ENCODE measurements at regions not wholly inside any gene's neighbourhood (a gene's known extent, or its start where the extent isn't known, plus 50 kb on each side); places are given as distances from the start of the nearest gene placed in this dataset.

- in situ Hi-C loops (cut with MboI) (no loop called here), intact Hi-C loops (cut with micrococcal nuclease) (loop anchor here (2.0 to 5.0 kb wide), 2 partner anchors 59 to 73 kb away; no protein-coding TSS in a partner anchor)
- Histone ChIP-seq H3K27me3 (ENCODE audit: control insufficient read depth in 2 of 2, insufficient read depth in 2 of 2, low read length in 2 of 2) (no peaks in the 10 kb centered on the region), H3K9ac (ENCODE audit: insufficient read depth in 1 of 2, low read depth in 2 of 2, low read length in 2 of 2) (no peak overlapping the region; a peak in 1 of 4 replicates), H3K4me1 (replicated peaks in 1 of 2; ENCODE audit: control insufficient read depth in 2 of 2, insufficient read depth in 2 of 2, low read length in 2 of 2) (peaks cover 22 to 30% of the 10 kb centered on the region in 2 experiments; a peak in 4 of 5 replicates), H3K4me3 (no peak overlapping the region), H2AFZ (ENCODE audit: low read depth, low read length) (no peak overlapping the region), H4K20me1 (replicated peaks; ENCODE audit: control insufficient read depth, insufficient read depth, low read length) (no peaks in the 10 kb centered on the region), H3K9me1 (ENCODE audit: control insufficient read depth, insufficient read depth, low read length) (peaks cover 3% of the 10 kb centered on the region), H3K79me2 (ENCODE audit: control insufficient read depth, insufficient read depth, low read length) (no peaks in the 10 kb centered on the region), H3K27ac (ENCODE audit: extremely low read depth, low read depth, low read length) (0 out of 3 replicates have a peak overlapping the region, but pooled peaks have one; percentile 4), H3K4me2 (ENCODE audit: insufficient read depth, low read length) (no peak overlapping the region), H3K9me3 (replicated peaks; ENCODE audit: control insufficient read depth, insufficient read depth, low read depth, low read length) (0 out of 2 replicates have a peak, but pooled peaks cover 3% of the 10 kb centered on the region), H3K36me3 (ENCODE audit: control insufficient read depth, insufficient read depth, low read length) (no peaks in the 10 kb centered on the region; the same call in 2 of the 3 replicates)
- 77% methylated on average over 4 of the region's 4 CpGs for WGBS (ENCODE audit: insufficient coverage, low coverage, missing lambda C conversion rate)
- ATAC-seq (no peak), DNase-seq (ENCODE audit: extremely low read depth in 1 of 4, low spot score in 3 of 4) (no peak), FAIRE-seq (no peak)
- CTCF ChIA-PET (ENCODE audit: low intra/inter-chr PET ratio) = no interaction called here
- no TSS peak for BruUV-seq (replicated peaks)
- POLR2A ChIA-PET = no interaction called here
- no peak for TF ChIP-seq C11orf30 (IDR thresholded peaks at IDR 0.05; ENCODE audit: low read depth)
- TF ChIP-seq KDM5B (IDR thresholded peaks at IDR 0.05; ENCODE audit: insufficient replicate concordance, low read depth, low read length) = peak; percentile 41
- no peak for TF ChIP-seq NRF1 (conservative IDR thresholded peaks at IDR 0.05 in 1 of 2, IDR thresholded peaks at IDR 0.05 in 1 of 2)
- TF ChIP-seq DIDO1 (tag; IDR thresholded peaks at IDR 0.05; ENCODE audit: low read depth) = no peak
- no peak for TF ChIP-seq ZBTB43 (CRISPR knock-in tag; IDR thresholded peaks at IDR 0.05)
- TF ChIP-seq CBFA2T2 (conservative IDR thresholded peaks at IDR 0.05) = no peak
- TF ChIP-seq TCF3 (CRISPR knock-in tag; IDR thresholded peaks at IDR 0.05) = no peak
- TF ChIP-seq PHTF2 (CRISPR knock-in tag; IDR thresholded peaks at IDR 0.05) = no peak
- peak; percentile 35; the same call in 1 of the 2 replicates for TF ChIP-seq HBP1 (CRISPR knock-in tag; IDR thresholded peaks at IDR 0.05)
- TF ChIP-seq ZNF507 (tag; conservative IDR thresholded peaks at IDR 0.05) = no peak
- TF ChIP-seq, protein P1, sequence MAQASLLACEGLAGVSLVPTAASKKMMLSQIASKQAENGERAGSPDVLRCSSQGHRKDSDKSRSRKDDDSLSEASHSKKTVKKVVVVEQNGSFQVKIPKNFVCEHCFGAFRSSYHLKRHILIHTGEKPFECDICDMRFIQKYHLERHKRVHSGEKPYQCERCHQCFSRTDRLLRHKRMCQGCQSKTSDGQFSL (CRISPR knock-in tag; IDR thresholded peaks at IDR 0.05) = no peak
- TF ChIP-seq, protein P1 (tag; IDR thresholded peaks at IDR 0.05) = no peak
- TF ChIP-seq BCOR (IDR thresholded peaks at IDR 0.05) = peak; percentile 55; the same call in 1 of the 2 replicates
- no peak for TF ChIP-seq TCF7 (IDR thresholded peaks at IDR 0.05; ENCODE audit: borderline replicate concordance)
- TF ChIP-seq MBD2 (IDR thresholded peaks at IDR 0.05; ENCODE audit: borderline replicate concordance, low read depth) = peak; percentile 62
- TF ChIP-seq RNF2 (IDR thresholded peaks at IDR 0.05) = no peak
- TF ChIP-seq POLR2A (conservative IDR thresholded peaks at IDR 0.05) = peak; percentile 23; the same call in 1 of the 2 replicates
- no peak for TF ChIP-seq ZNF512 (tag; IDR thresholded peaks at IDR 0.05)
- TF ChIP-seq, protein P2, sequence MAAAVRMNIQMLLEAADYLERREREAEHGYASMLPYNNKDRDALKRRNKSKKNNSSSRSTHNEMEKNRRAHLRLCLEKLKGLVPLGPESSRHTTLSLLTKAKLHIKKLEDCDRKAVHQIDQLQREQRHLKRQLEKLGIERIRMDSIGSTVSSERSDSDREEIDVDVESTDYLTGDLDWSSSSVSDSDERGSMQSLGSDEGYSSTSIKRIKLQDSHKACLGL (CRISPR knock-in tag; IDR thresholded peaks at IDR 0.05; ENCODE audit: borderline replicate concordance, poor library complexity, severe bottlenecking) = no peak
- TF ChIP-seq ZNF197 (CRISPR knock-in tag; IDR thresholded peaks at IDR 0.05; ENCODE audit: low read depth) = no peak
These were observed 127.6 kb downstream of the MRPL14 start for GRCh38 chr6:43999628-44000027.

All from K562 (cell line).